Activated CD8-positive, alpha-beta memory T cell treated with anti-CD3 and anti-CD28 coated beads for 48 hours (primary cell): ENCODE measurements at regions not wholly inside any gene's neighbourhood (a gene's known extent, or its start where the extent isn't known, plus 50 kb on each side); places are given as distances from the start of the nearest gene placed in this dataset.

Experiments
- DNase-seq, 3 experiments: peaks; one replicate each; pipeline ENCODE4 v3.0.0-alpha.2; 2020; ENCODE audit warnings: low read depth in 2 of 3, low spot score in 2 of 3

GRCh38 chr15:38168467-38169070 lies 84.1 kb upstream of the SPRED1 start:
- no peak for DNase-seq

GRCh38 chr15:38171973-38172372 lies 80.7 kb upstream of the SPRED1 start:
- DNase-seq: no peak

- no peak for DNase-seq
Measured at GRCh38 chr15:38174691-38175090, 77.9 kb upstream of the SPRED1 start.

- no peak for DNase-seq
Measured at GRCh38 chr15:38176155-38176554, 76.5 kb upstream of the SPRED1 start.

- DNase-seq: no peak
Measured at GRCh38 chr15:38176691-38177090, 75.9 kb upstream of the SPRED1 start.

- no peak for DNase-seq
Measured at GRCh38 chr15:38182900-38183299, 69.7 kb upstream of the SPRED1 start.

GRCh38 chr15:38186507-38186906 lies 66.1 kb upstream of the SPRED1 start:
- no peak for DNase-seq

- DNase-seq: no peak
Measured at GRCh38 chr15:38187630-38188313, 64.9 kb upstream of the SPRED1 start.

- DNase-seq: no peak
Measured at GRCh38 chr15:38189671-38190295, 62.9 kb upstream of the SPRED1 start.

GRCh38 chr15:38190501-38190900 lies 62.1 kb upstream of the SPRED1 start:
- DNase-seq: no peak

- no peak for DNase-seq
Measured at GRCh38 chr15:38192496-38192895, 60.1 kb upstream of the SPRED1 start.

- DNase-seq: no peak
Measured at GRCh38 chr15:38193496-38193895, 59.1 kb upstream of the SPRED1 start.

GRCh38 chr15:38195191-38195901 lies 57.3 kb upstream of the SPRED1 start:
- DNase-seq: no peak

- DNase-seq: no peak
Measured at GRCh38 chr15:38196076-38196475, 56.6 kb upstream of the SPRED1 start.

- no peak for DNase-seq
Measured at GRCh38 chr15:38197553-38197952, 55.1 kb upstream of the SPRED1 start.

GRCh38 chr15:38201714-38202113 lies 50.9 kb upstream of the SPRED1 start:
- no peak for DNase-seq

GRCh38 chr15:38202361-38202760 lies 50.3 kb upstream of the SPRED1 start:
- no peak for DNase-seq
